PC-9 (cell line): ENCODE measurements at regions not wholly inside any gene's neighbourhood (a gene's known extent, or its start where the extent isn't known, plus 50 kb on each side); places are given as distances from the start of the nearest gene placed in this dataset.

Source experiments
- BruUV-seq: library from RNA; stranded (reverse); fragments of 400-500 nt; replicated peaks from 2 replicates; lab custom pipeline; 2021; lab: Mats Ljungman, UMichigan
- CTCF ChIA-PET: fragments of 300-600 bp; sonication (Branson Sonifier 250); formaldehyde crosslinking; loops from one replicate; lab custom pipeline; 2022; ENCODE audit warnings: antibody characterized with exemption; lab: Charles Lee
- POLR2A ChIA-PET: fragments of 300-600 bp; sonication (Branson Sonifier 250); formaldehyde crosslinking; loops from one replicate; lab custom pipeline; 2022; ENCODE audit warnings: antibody characterized with exemption; ENCODE audit not compliant: unreplicated experiment; lab: Charles Lee
- DNase-seq, 2 experiments: peaks; one replicate each; pipeline versions ENCODE4 v3.0.0 to v3.0.0-alpha.2; 2015 to 2022; ENCODE audit warnings: mixed read lengths in 1 of 2
- H2AFZ ChIP-seq: fragments of 200-600 bp; sonication (generic); 2 replicates; pipeline ENCODE4 v1.8.1; 2017; ENCODE audit warnings: antibody characterized with exemption
- H3F3A ChIP-seq: fragments of 200-600 bp; sonication (generic); 2 replicates; pipeline ENCODE4 v1.8.1; 2017; ENCODE audit warnings: antibody characterized with exemption, mild to moderate bottlenecking, low read depth; ENCODE audit not compliant: insufficient read depth
- H3K27ac ChIP-seq: fragments of 200-600 bp; sonication (generic); 2 replicates; pipeline ENCODE4 v1.6.1; 2016; ENCODE audit warnings: mixed run types
- H3K27me3 ChIP-seq: fragments of 200-600 bp; sonication (generic); 2 replicates; pipeline ENCODE4 v1.6.1; 2016; ENCODE audit warnings: low read depth, mixed run types; ENCODE audit not compliant: insufficient read depth
- H3K36me3 ChIP-seq: fragments of 200-600 bp; sonication (generic); 2 replicates; pipeline ENCODE4 v1.6.1; 2016; ENCODE audit warnings: low read depth, mixed run types
- H3K4me1 ChIP-seq: fragments of 200-600 bp; sonication (generic); replicated peaks from 2 replicates; pipeline ENCODE4 v1.6.1; 2016; ENCODE audit warnings: mixed run types; ENCODE audit not compliant: insufficient read depth
- H3K4me2 ChIP-seq: fragments of 200-600 bp; sonication (generic); 2 replicates; pipeline ENCODE4 v1.6.1; 2017; ENCODE audit warnings: mixed run types
- H3K4me3 ChIP-seq: fragments of 200-600 bp; sonication (generic); 2 replicates; pipeline ENCODE4 v1.6.1; 2016; ENCODE audit warnings: mixed run types
- H3K79me2 ChIP-seq: fragments of 200-600 bp; sonication (generic); 2 replicates; pipeline ENCODE4 v1.6.1; 2017; ENCODE audit warnings: low read depth, mixed run types
- H3K9me2 ChIP-seq: fragments of 200-600 bp; sonication (generic); 2 replicates; pipeline ENCODE4 v1.8.1; 2017; ENCODE audit warnings: mild to moderate bottlenecking; ENCODE audit not compliant: insufficient read depth
- H3K9me3 ChIP-seq: fragments of 200-600 bp; sonication (generic); 2 replicates; pipeline ENCODE4 v1.8.1; 2016; ENCODE audit warnings: low read depth; ENCODE audit not compliant: insufficient read depth
- H4K20me1 ChIP-seq: fragments of 200-600 bp; sonication (generic); 2 replicates; pipeline ENCODE4 v1.8.1; 2017; ENCODE audit not compliant: insufficient read depth
- CTCF ChIP-seq: fragments of 200-600 bp; sonication (generic); conservative IDR thresholded peaks from 2 replicates; pipeline ENCODE4 v1.6.1; 2017; ENCODE audit warnings: mixed run types, antibody characterized with exemption, mild to moderate bottlenecking, moderate library complexity
- EZH2 ChIP-seq: fragments of 200-600 bp; sonication (generic); IDR thresholded peaks from 2 replicates; pipeline ENCODE4 v1.8.0; 2017; ENCODE audit warnings: antibody characterized with exemption, low read depth
- intact Hi-C: fragments of 100-400 bp; cut with micrococcal nuclease; formaldehyde crosslinking; loops from one replicate; pipeline ENCODE4 v1.10.0; 2022; ENCODE audit not compliant: unreplicated experiment

DNA sequence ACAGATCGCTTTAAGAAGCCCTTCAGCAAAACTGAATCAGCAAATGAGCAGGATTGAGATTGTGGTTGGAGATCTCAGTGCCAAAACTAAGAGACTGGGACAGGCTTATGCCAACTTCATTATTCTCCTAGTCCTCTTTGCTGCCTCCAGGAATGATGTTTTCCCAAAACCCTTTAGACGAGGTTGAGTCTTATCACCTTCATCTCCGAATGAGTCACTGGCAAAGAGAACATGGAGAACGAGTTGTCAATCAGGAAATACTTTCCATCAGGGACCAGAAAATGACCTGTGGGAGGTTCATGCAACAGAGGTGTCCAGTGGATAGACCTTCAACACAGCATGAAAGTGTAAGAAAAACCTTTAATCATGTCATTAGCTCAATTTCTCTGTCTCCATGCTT is 461.5 kb downstream of the RMST start:
- CTCF ChIA-PET, result no interaction called here
- Histone ChIP-seq H3K4me1 (no peaks in the 10 kb centered on the region), H3K36me3 (no peaks in the 10 kb centered on the region), H3K9me2 (no peaks in the 10 kb centered on the region), H3K9me3 (no peaks in the 10 kb centered on the region), H3K27me3 (no peaks in the 10 kb centered on the region), H3K4me2 (no peak overlapping the region), H3K79me2 (no peaks in the 10 kb centered on the region), H3F3A (no peaks in the 10 kb centered on the region), H4K20me1 (no peaks in the 10 kb centered on the region), H2AFZ (no peak overlapping the region), H3K4me3 (no peak overlapping the region), H3K27ac (no peak overlapping the region)
- no peak for TF ChIP-seq CTCF
- no peak for TF ChIP-seq EZH2
- BruUV-seq, result no TSS peak
- DNase-seq, result no peak
- POLR2A ChIA-PET, result no interaction called here
- intact Hi-C loops, result no loop called here

- Histone ChIP-seq H3K4me2 (no peak overlapping the region), H3K4me1 (no peaks in the 10 kb centered on the region), H3K9me2 (no peaks in the 10 kb centered on the region), H3K4me3 (no peak overlapping the region), H4K20me1 (no peaks in the 10 kb centered on the region), H3K9me3 (no peaks in the 10 kb centered on the region), H2AFZ (no peak overlapping the region), H3K36me3 (no peaks in the 10 kb centered on the region), H3K27me3 (no peaks in the 10 kb centered on the region), H3F3A (no peaks in the 10 kb centered on the region), H3K79me2 (no peaks in the 10 kb centered on the region), H3K27ac (no peak overlapping the region)
- intact Hi-C loops, result no loop called here
- ChIA-PET CTCF (no interaction called here), POLR2A (no interaction called here)
- DNase-seq, result no peak
- no TSS peak for BruUV-seq
- TF ChIP-seq CTCF, result no peak
- TF ChIP-seq EZH2, result no peak
These were observed 465.4 kb downstream of the RMST start for GRCh38 chr12:97927977-97928376.

- no TSS peak for BruUV-seq
- H3K4me2 ChIP-seq, result no peak overlapping the region
- H3K9me2 ChIP-seq, result no peaks in the 10 kb centered on the region
- H3K27ac ChIP-seq, result no peak overlapping the region
- CTCF ChIA-PET, result no interaction called here
- H2AFZ ChIP-seq, result no peak overlapping the region
- DNase-seq, result no peak
- H3K79me2 ChIP-seq, result no peaks in the 10 kb centered on the region
- no peaks in the 10 kb centered on the region for H3K36me3 ChIP-seq
- intact Hi-C loops, result no loop called here
- H3K4me1 ChIP-seq, result no peaks in the 10 kb centered on the region
- H3F3A ChIP-seq, result no peaks in the 10 kb centered on the region
- H3K27me3 ChIP-seq, result no peaks in the 10 kb centered on the region
- H4K20me1 ChIP-seq, result no peaks in the 10 kb centered on the region
- TF ChIP-seq EZH2, result no peak
- TF ChIP-seq CTCF, result no peak
- no peaks in the 10 kb centered on the region for H3K9me3 ChIP-seq
- POLR2A ChIA-PET, result no interaction called here
- no peak overlapping the region for H3K4me3 ChIP-seq
These were observed 473.6 kb downstream of the RMST start for GRCh38 chr12:97936165-97936564.
